HTR-8/SVneo (cell line): ENCODE measurements at regions not wholly inside any gene's neighbourhood (a gene's known extent, or its start where the extent isn't known, plus 50 kb on each side); places are given as distances from the start of the nearest gene placed in this dataset.
"Not testable (repeated sequence)": the region's sequence is repeated elsewhere in the genome, so short reads cannot be mapped to it uniquely, and the experiment has no call there.

Experiments used
- DNase-seq: peaks from one replicate; pipeline ENCODE4 v3.0.0; 2011; ENCODE audit warnings: low spot score, mixed read lengths; ENCODE audit not compliant: insufficient read length
- FAIRE-seq: peaks from 2 replicates; lab custom pipeline; 2011; peaks lifted over from hg19 to GRCh38; lab: Jason Lieb, UNC

GRCh38 chr4:106869551-106869950, 166.6 kb downstream of the DKK2 start:
- DNase-seq (no peak), FAIRE-seq (no peak)

DNA sequence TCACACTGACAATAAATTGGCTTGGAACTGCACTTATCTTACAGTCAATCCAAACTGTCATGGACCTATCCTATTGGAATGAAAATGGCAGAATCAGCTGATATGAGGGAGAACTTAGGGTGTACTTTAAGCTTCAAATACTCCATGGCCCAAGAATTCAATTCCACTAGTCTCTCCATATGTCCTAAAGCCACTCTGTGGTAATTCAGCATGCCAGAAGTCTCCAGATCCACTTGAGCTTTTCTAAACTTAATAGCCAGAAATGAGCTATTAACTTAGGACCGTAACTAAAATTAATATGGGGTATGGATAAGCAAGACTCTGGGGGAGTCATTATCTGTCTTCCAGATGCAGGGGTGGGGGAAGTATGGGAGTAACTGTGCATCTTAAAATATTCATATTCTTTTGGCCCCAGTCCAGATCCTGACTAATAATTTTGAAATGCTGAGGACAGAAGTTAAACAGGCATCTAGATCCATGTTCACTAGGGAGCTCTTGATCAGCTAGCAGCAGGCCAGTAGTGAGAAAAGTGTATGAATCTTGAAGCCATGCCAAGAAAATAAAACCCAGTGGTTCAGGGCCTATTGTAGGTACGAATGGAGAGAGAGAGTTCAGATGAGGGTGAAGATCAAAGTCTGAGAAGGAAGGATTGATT, 167.6 kb downstream of the DKK2 start:
- DNase-seq (peak; percentile 0), FAIRE-seq (no peak)

GRCh38 chr4:106864231-106864630, 171.9 kb downstream of the DKK2 start:
- no peak for FAIRE-seq

DNA sequence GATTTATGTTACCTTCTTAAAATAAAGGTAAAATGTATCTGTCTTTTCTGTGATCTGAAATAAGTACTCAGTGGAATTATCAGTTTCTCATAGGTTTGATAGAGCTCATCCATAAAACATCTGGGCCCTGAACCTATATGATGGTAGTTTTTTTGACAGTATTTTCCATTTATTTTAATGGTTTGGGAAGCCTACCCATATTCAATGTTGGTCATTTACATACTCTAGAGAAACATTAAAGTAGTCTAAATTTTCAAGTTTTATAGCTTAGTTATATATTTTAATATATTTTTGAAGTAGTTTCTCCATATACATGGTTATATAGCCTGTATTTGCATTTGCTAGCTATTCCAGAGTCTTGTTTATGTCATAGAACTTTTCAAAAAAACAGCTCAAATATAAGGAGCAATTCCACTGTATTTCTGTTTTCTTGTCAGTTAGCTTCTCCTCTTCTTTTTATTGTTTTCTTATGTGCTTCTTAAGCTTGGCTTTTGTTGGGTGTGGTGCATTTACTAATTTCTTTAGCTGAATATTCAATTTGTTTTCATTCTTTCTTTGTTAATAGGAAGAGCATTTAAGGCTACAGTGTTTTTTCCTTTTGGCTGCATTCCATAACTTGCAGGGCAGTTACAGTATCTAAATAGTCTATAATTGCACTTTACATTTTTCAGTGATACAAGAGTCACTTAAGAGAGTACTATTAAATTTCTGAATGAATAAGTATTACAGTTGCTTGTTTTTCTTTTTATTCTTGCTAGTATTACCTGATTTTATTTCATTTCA, 181.4 kb downstream of the DKK2 start:
- no peak for DNase-seq
- FAIRE-seq = no peak

More at GRCh38 chr4:106864231-106864630, 171.9 kb downstream of the DKK2 start:
- no peak for DNase-seq

DNA sequence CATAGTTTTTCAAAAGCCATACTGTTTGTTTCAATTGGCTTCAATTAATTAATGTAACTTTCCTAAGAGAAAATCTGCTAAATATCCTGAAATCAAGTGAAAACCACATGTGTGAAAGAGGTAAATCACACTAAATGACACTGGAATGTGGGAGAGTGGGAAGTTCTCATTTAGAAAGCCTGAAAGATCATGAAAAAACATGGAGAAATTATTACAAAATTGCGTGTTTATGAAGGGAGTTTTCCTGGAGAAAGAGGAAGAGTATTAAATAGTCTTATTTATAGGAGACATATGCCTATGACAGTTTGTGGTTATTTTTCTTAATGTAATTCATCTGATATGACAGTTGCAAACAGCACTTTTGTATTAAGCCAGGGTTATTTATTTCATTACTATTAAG, 183.7 kb downstream of the DKK2 start:
- FAIRE-seq (no peak), DNase-seq (no peak)

GRCh38 chr4:106851726-106852125, 184.4 kb downstream of the DKK2 start:
- FAIRE-seq (no peak), DNase-seq (no peak)

DNA sequence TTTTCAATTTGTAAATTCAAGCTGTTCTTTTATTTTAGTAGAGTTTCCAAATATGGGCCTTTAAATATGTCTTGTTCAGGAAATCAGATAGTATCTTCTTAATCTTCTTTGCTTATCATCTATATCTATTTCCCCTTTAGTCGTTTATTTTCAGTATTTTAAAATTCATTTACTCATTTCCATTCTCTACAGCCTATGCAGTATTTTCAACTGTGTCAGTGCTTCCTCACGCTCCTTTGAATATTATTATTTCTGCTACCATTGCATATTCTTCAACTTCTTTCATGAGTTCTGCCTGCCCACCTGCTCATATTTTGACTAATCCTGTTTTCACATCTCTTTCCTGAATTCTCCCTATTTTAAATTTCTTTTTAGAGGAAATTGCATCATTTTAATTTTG, 185.4 kb downstream of the DKK2 start:
- FAIRE-seq (no peak), DNase-seq (no peak)

DNA sequence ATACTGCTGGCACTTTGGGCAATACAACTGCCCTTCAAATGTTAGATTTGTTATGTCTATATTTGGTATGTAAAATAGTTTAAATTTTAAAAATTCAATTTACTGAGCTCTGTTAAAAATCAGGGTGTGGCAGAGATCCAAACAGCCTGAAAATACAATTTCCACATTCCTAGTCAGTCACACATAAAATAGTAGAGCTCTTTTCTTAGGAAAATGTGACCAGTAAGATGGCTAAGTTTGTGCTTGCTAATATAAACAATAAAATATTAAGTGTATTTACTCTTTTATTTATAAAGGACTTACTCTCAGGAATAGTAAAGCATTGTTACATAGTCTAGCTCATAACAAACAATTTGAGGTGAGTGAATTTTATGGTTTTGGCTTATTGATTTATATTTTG, 200.2 kb downstream of the DKK2 start:
- DNase-seq (no peak), FAIRE-seq (no peak)

DNA sequence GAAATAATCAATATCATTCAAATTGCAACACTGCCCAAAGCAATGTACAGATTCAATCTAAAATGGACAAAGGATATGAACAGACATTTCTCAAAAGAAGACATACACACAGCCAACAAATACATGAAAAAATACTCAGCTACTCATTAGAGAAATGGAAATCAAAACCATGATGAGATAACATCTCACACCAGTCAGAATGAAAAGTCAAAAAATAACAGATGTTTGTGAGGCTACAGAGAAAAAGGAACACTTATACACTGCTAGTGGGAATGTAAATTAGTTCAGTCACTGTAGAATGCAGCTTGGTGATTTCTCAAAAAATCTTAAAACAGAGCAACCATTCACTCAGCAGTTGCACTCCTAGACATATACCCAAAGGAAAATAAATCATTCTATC, 205.2 kb downstream of the DKK2 start:
- no peak for FAIRE-seq

GRCh38 chr4:106818764-106819163, 217.3 kb downstream of the DKK2 start:
- no peak for FAIRE-seq
- no peak for DNase-seq

More for the DNA sequence above, 205.2 kb downstream of the DKK2 start:
- DNase-seq = no peak

DNA sequence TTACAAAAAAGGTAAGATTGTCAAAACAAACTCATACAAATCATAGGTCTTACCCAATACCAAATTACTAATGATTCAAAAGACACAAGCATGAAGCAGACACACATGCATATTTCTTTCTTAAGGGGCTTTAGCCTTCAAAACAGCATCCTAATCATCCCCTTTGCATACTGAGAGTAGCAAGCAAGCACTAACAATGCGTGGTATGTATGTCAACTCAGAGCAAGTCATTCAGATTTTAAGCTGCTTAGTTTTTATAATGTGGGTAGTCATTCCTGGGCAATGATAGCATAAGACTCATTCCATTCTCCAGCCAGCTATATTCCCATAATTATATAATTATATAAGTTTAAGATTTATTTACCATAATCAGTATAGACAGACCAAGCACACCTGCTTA, 219.6 kb downstream of the DKK2 start:
- no peak for DNase-seq
- no peak for FAIRE-seq

GRCh38 chr4:106810122-106810521, 226.0 kb downstream of the DKK2 start:
- FAIRE-seq (no peak), DNase-seq (no peak)

GRCh38 chr4:106809076-106809475, 227.0 kb downstream of the DKK2 start:
- peak; percentile 3 for DNase-seq
- no peak for FAIRE-seq

DNA sequence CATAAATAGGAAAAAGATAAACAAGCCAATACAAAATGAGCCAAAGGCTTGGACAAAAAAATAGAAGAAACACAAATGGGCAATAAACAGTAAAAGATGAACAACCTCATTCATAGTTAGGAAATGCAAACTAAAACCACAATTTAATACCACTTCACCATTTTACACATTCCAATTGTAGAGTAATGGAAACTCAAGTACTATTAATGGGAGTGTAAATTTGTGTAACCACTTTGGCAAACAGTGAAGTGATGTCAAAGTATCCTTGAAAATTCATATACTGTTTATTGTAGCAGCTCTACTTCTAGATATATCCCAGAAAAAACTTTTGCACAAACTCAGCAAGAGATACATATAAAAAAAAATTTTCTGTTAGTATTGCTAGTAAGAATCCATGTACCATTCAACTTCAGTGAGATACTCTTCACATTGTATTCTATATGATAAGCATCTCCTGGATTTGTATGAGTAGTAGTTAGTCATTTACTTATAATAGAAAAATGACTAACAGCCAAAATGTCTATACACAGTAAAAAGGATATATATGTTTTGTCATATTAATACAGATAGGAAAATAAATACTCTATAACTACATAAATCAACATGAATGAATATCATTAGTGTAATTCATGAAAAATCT, 229.8 kb downstream of the DKK2 start:
- FAIRE-seq = no peak

GRCh38 chr4:106803083-106803482, 233.0 kb downstream of the DKK2 start:
- DNase-seq (peak; percentile 1), FAIRE-seq (no peak)

More for the DNA sequence above, 229.8 kb downstream of the DKK2 start:
- DNase-seq = no peak

- FAIRE-seq (no peak), DNase-seq (no peak)
Observed at GRCh38 chr4:106801386-106801785, 234.7 kb downstream of the DKK2 start.

GRCh38 chr4:106796876-106797275, 239.2 kb downstream of the DKK2 start:
- DNase-seq = no peak
- no peak for FAIRE-seq

- no peak for DNase-seq
- no peak for FAIRE-seq
Observed at GRCh38 chr4:106795326-106795725, 240.8 kb downstream of the DKK2 start.

GRCh38 chr4:106793933-106794332, 242.2 kb downstream of the DKK2 start:
- DNase-seq (no peak), FAIRE-seq (no peak)

DNA sequence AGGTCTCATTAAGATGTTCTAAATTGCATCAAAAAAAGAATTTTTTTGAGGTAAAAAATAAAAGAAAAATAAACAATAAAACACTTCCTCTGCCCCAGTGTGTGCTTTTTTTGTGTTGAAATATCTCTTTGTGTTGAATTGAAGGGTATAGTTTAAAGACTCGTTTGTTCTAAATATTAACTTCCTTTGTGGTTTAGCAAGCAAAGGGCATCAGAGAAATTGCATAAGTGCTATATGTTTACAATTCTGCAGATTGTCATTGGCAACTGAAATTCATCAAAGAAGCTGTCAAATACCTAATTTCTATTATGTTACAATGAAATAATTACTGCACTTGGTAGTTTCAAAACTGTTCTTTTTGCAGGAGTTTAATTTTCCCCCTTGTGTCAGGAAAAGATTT, 260.5 kb downstream of the DKK2 start:
- no peak for FAIRE-seq
- DNase-seq = no peak

- not testable (repeated sequence) for FAIRE-seq
Observed at GRCh38 chr4:106774055-106774454, 262.1 kb downstream of the DKK2 start.

More at GRCh38 chr4:106774055-106774454, 262.1 kb downstream of the DKK2 start:
- not testable (repeated sequence) for DNase-seq
